ENCODE measurements at regions not wholly inside any gene's neighbourhood (a gene's known extent, or its start where the extent isn't known, plus 50 kb on each side); places are given as distances from the start of the nearest gene placed in this dataset.

- TF ChIP-seq CTCF (IDR thresholded peaks at IDR 0.05 in 8 of 11, conservative IDR thresholded peaks at IDR 0.05 in 3 of 11) (no peak), POLR2A (IDR thresholded peaks at IDR 0.05) (no peak), POLR2AphosphoS5 (IDR thresholded peaks at IDR 0.05) (no peak)
Observed at GRCh38 chr11:11717064-11717725, 95.4 kb upstream of the GALNT18 start.
